Osteoblast (primary cell): ENCODE measurements at regions not wholly inside any gene's neighbourhood (a gene's known extent, or its start where the extent isn't known, plus 50 kb on each side); places are given as distances from the start of the nearest gene placed in this dataset.
"Not testable (repeated sequence)": the region's sequence is repeated elsewhere in the genome, so short reads cannot be mapped to it uniquely, and the experiment has no call there.

Source experiments
- DNase-seq: peaks from one replicate; pipeline ENCODE4 v3.0.0; 2011; ENCODE audit warnings: low spot score, mixed read lengths; ENCODE audit not compliant: insufficient read length; ENCODE audit errors: missing footprints
- H2AFZ ChIP-seq: 2 replicates; pipeline ENCODE4 v1.6.0; 2011; ENCODE audit warnings: mild to moderate bottlenecking, low read length
- H3K27ac ChIP-seq: 2 replicates; pipeline ENCODE4 v1.5.1; 2011; ENCODE audit warnings: mild to moderate bottlenecking, low read depth, low read length, moderate library complexity
- H3K27me3 ChIP-seq: 2 replicates; pipeline ENCODE4 v1.6.0; 2012; ENCODE audit warnings: mild to moderate bottlenecking, control low read depth, inconsistent platforms, low read length, moderate library complexity; ENCODE audit not compliant: insufficient read depth
- H3K36me3 ChIP-seq: 2 replicates; pipeline ENCODE4 v1.5.1; 2011; ENCODE audit warnings: mild to moderate bottlenecking, low read length, control low read depth, moderate library complexity; ENCODE audit not compliant: insufficient read depth
- H3K4me1 ChIP-seq: 2 replicates; pipeline ENCODE4 v1.5.1; 2011; ENCODE audit warnings: mild to moderate bottlenecking, low read length, control low read depth, moderate library complexity; ENCODE audit not compliant: insufficient read depth
- H3K4me2 ChIP-seq: 2 replicates; pipeline ENCODE4 v1.6.0; 2011; ENCODE audit warnings: mild to moderate bottlenecking, low read length; ENCODE audit not compliant: insufficient read depth
- H3K4me3 ChIP-seq: fragments of 200-600 bp; sonication (generic); 3 replicates; pipeline ENCODE4 v1.5.1; 2012; ENCODE audit warnings: mild to moderate bottlenecking, low read length, inconsistent platforms; ENCODE audit not compliant: insufficient read depth
- H3K79me2 ChIP-seq: 2 replicates; pipeline ENCODE4 v1.6.0; 2012; ENCODE audit warnings: mild to moderate bottlenecking, low read length, control low read depth, inconsistent platforms; ENCODE audit not compliant: insufficient read depth
- H3K9me3 ChIP-seq: 2 replicates; pipeline ENCODE4 v1.5.1; 2011; ENCODE audit warnings: low read depth, low read length, control low read depth
- H4K20me1 ChIP-seq: 2 replicates; pipeline ENCODE4 v1.6.0; 2012; ENCODE audit warnings: mild to moderate bottlenecking, low read length, control low read depth; ENCODE audit not compliant: insufficient read depth
- TF ChIP-seq, protein P1 (sequence below): IDR thresholded peaks from 2 replicates; pipeline ENCODE4 v1.5.1; 2011; ENCODE audit warnings: mild to moderate bottlenecking, low read depth, low read length, moderate library complexity; ENCODE audit errors: extremely low read depth

- no peak overlapping the region for H3K27ac ChIP-seq
- no peaks in the 10 kb centered on the region for H4K20me1 ChIP-seq
- H3K79me2 ChIP-seq: no peaks in the 10 kb centered on the region
- no peak for DNase-seq
- no peak overlapping the region for H3K4me3 ChIP-seq
- H3K36me3 ChIP-seq: no peaks in the 10 kb centered on the region
- H3K4me1 ChIP-seq: no peaks in the 10 kb centered on the region
- TF ChIP-seq, protein P1, sequence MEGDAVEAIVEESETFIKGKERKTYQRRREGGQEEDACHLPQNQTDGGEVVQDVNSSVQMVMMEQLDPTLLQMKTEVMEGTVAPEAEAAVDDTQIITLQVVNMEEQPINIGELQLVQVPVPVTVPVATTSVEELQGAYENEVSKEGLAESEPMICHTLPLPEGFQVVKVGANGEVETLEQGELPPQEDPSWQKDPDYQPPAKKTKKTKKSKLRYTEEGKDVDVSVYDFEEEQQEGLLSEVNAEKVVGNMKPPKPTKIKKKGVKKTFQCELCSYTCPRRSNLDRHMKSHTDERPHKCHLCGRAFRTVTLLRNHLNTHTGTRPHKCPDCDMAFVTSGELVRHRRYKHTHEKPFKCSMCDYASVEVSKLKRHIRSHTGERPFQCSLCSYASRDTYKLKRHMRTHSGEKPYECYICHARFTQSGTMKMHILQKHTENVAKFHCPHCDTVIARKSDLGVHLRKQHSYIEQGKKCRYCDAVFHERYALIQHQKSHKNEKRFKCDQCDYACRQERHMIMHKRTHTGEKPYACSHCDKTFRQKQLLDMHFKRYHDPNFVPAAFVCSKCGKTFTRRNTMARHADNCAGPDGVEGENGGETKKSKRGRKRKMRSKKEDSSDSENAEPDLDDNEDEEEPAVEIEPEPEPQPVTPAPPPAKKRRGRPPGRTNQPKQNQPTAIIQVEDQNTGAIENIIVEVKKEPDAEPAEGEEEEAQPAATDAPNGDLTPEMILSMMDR: no peak
- no peak overlapping the region for H2AFZ ChIP-seq
- H3K4me2 ChIP-seq: no peak overlapping the region
- no peaks in the 10 kb centered on the region for H3K9me3 ChIP-seq
- H3K27me3 ChIP-seq: peaks cover 4% of the 10 kb centered on the region
Measured at GRCh38 chr5:136820848-136821247, 455.5 kb upstream of the TRPC7 start.

- H3K9me3 ChIP-seq: no peaks in the 10 kb centered on the region
- TF ChIP-seq, protein P1: no peak
- peaks cover 5% of the 10 kb centered on the region for H3K4me1 ChIP-seq
- H3K27ac ChIP-seq: no peak overlapping the region
- DNase-seq: no peak
- H3K79me2 ChIP-seq: no peaks in the 10 kb centered on the region
- no peak overlapping the region for H2AFZ ChIP-seq
- no peaks in the 10 kb centered on the region for H4K20me1 ChIP-seq
- H3K36me3 ChIP-seq: no peaks in the 10 kb centered on the region
- H3K27me3 ChIP-seq: peaks cover 4% of the 10 kb centered on the region
- H3K4me3 ChIP-seq: no peak overlapping the region
- no peak overlapping the region for H3K4me2 ChIP-seq
Measured at GRCh38 chr5:136819526-136820302, 454.4 kb upstream of the TRPC7 start.

DNA sequence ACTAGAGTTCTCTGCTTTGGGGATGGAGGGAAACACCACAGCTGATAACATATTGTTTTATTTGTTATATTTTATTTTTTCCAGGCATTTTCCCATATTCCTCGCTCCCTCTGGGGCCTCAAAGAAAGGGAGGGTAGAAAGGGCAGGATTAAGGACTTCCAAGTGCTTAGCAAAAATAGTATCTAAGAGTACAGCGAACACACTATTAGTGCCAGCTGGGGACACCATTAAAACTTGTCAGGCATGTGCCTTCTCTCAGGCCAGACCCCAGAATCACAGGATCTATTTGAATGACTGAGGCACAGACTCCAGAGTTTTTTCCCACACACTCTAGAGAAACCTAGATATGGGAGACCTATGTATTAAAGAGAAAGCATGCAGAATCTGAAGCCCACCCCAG, 451.0 kb upstream of the TRPC7 start:
- no peaks in the 10 kb centered on the region for H3K79me2 ChIP-seq
- no peak overlapping the region for H3K27ac ChIP-seq
- no peak overlapping the region for H3K4me2 ChIP-seq
- H3K36me3 ChIP-seq: no peaks in the 10 kb centered on the region
- DNase-seq: no peak
- peaks cover 3% of the 10 kb centered on the region for H3K27me3 ChIP-seq
- H4K20me1 ChIP-seq: no peaks in the 10 kb centered on the region
- H2AFZ ChIP-seq: no peak overlapping the region
- H3K4me1 ChIP-seq: peaks cover 14% of the 10 kb centered on the region
- no peak overlapping the region for H3K4me3 ChIP-seq
- TF ChIP-seq, protein P1: no peak
- H3K9me3 ChIP-seq: no peaks in the 10 kb centered on the region

DNA sequence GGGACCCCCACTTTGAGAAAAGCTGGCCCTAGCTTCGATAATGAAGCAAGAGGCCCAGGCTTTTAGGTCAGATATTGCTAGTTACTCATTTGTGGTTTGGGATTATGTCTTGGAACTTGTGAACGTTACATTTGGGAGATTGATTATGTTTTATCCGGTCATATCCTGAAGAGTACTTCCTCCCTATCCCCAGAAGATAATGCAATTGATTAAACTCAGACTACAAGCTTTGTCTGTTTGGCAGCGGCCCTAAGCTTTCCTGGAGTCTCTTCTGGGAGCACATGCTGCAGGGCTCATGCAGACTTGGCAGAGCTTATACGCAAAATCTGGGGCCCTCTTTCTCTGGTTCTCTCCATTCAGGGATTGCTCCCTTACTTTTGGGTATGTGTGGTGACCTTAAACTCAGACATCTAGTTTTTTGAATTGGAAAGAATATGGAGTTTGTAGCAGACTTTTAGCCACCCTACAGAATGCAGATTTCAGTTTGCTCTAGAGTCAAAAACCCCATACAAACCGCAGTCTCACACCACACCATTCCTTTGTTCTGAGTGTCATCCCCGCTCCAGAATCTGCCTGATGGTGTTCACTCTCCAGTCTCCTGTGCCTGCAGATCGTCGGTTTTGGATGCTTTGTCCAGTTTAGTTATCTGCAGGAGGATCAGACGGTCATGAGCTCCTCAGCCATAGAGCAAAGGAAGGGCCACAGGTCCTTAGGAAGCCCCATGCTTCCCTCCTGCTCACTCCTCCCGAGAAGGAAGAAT, 449.5 kb upstream of the TRPC7 start:
- no peaks in the 10 kb centered on the region for H4K20me1 ChIP-seq
- H3K79me2 ChIP-seq: no peaks in the 10 kb centered on the region
- no peaks in the 10 kb centered on the region for H3K27me3 ChIP-seq
- TF ChIP-seq, protein P1: no peak
- peak overlapping the region; percentile 64 for H2AFZ ChIP-seq
- peak overlapping the region; percentile 41 for H3K4me2 ChIP-seq
- DNase-seq: peak; percentile 65
- H3K36me3 ChIP-seq: no peaks in the 10 kb centered on the region
- H3K27ac ChIP-seq: peak overlapping the region; percentile 47
- peaks cover 29% of the 10 kb centered on the region for H3K4me1 ChIP-seq
- no peaks in the 10 kb centered on the region for H3K9me3 ChIP-seq
- H3K4me3 ChIP-seq: no peak overlapping the region

DNA sequence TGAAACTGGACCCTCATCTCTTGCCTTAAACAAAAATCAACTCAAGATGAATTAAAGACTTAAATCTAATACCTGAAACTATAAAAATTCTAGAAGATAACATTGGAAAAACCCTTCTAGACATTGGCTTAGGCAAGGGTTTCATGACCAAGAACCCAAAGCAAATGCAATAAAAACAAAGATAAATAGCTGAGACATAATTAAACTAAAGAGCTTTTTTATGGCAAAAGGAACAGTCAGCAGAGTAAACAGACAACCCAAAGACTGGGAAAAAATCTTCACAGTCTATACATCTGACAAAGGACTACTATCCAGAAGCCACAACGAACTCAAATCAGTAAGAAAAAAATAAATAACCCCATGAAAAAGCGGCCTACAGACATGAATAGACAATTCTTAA, 446.9 kb upstream of the TRPC7 start:
- H3K27me3 ChIP-seq, H3K9me3 ChIP-seq, DNase-seq, H3K36me3 ChIP-seq, H3K4me3 ChIP-seq, H3K4me2 ChIP-seq, H2AFZ ChIP-seq, H4K20me1 ChIP-seq, H3K79me2 ChIP-seq: not testable (repeated sequence)
- Histone ChIP-seq H3K27ac (peak overlapping the region; percentile 56), H3K4me1 (peaks cover 29% of the 10 kb centered on the region)
